ENCODE measurements at regions not wholly inside any gene's neighbourhood (a gene's known extent, or its start where the extent isn't known, plus 50 kb on each side); places are given as distances from the start of the nearest gene placed in this dataset.

DNA sequence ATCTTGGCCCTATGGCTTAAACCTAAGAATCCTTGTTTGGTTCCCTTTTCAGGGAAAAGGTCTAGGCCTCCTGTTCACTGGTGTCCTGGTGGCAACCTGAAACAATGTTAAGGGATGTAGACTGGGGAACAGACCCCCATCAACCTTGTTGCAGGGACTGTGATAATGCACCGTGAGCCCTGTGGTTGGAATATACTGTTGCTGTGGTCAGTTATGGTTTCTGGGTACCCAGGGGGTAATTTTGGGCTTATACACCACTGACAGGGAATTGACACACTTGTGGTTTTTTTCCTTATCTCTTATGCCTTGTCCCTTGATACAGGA is 64.0 kb upstream of the WDR1 start:
- Histone ChIP-seq H2BK12ac (ENCODE audit: insufficient read length, low read depth, low read length) (no peak overlapping the region), H2AK5ac (ENCODE audit: insufficient read length, low read length) (no peak overlapping the region), H3K9ac (ENCODE audit: extremely low read depth, insufficient read length, low read length) (no peak overlapping the region), H3K4me1 (ENCODE audit: insufficient read depth, low read length) (no peaks in the 10 kb centered on the region), H3K4ac (ENCODE audit: low read depth, low read length) (no peak overlapping the region), H4K5ac (ENCODE audit: insufficient read length, low read depth, low read length) (no peak overlapping the region), H3K79me2 (ENCODE audit: insufficient read depth, low read length) (no peaks in the 10 kb centered on the region), H3K79me1 (ENCODE audit: insufficient read depth, low read depth, low read length, poor library complexity, severe bottlenecking) (no peaks in the 10 kb centered on the region), H3T11ph (ENCODE audit: low read length) (no peak overlapping the region), H2AFZ (ENCODE audit: low read length) (no peak overlapping the region), H3K27ac (ENCODE audit: insufficient read length, low read depth, low read length) (no peak overlapping the region), H3K23ac (ENCODE audit: insufficient read length, low read depth, low read length) (no peak overlapping the region), H3K4me2 (ENCODE audit: insufficient read depth, insufficient read length, low read length) (no peak overlapping the region), H3K23me2 (ENCODE audit: insufficient read length, low read depth, low read length, poor library complexity, severe bottlenecking) (no peaks in the 10 kb centered on the region), H2BK20ac (ENCODE audit: low read depth, low read length, poor library complexity, severe bottlenecking) (no peak overlapping the region), H4K8ac (replicated peaks; ENCODE audit: insufficient read length, low read depth, low read length) (no peak overlapping the region), H3K18ac (ENCODE audit: insufficient read length, low read depth, low read length) (no peak overlapping the region), H3K56ac (ENCODE audit: insufficient read length, low read depth, low read length) (no peak overlapping the region), H3K9me3 (ENCODE audit: control insufficient read depth, low read depth, low read length) (no peaks in the 10 kb centered on the region), H4K91ac (ENCODE audit: insufficient read length, low read depth, low read length) (no peak overlapping the region), H3K27me3 (ENCODE audit: insufficient read depth, low read length) (no peaks in the 10 kb centered on the region), H3K14ac (ENCODE audit: insufficient read depth, low read length) (no peak overlapping the region), H2BK15ac (ENCODE audit: low read depth, low read length) (no peak overlapping the region), H4K20me1 (ENCODE audit: control insufficient read depth, insufficient read depth, insufficient read length) (no peaks in the 10 kb centered on the region), H2BK120ac (ENCODE audit: low read depth, low read length, poor library complexity, severe bottlenecking) (no peak overlapping the region), H2BK5ac (ENCODE audit: insufficient read length, low read length) (no peak overlapping the region)
- no peak overlapping the region for H3K4me3 Mint-ChIP-seq
- H3K9me3 Mint-ChIP-seq = no peaks in the 10 kb centered on the region; a peak in 1 of 5 replicates
- TF ChIP-seq, protein P1, sequence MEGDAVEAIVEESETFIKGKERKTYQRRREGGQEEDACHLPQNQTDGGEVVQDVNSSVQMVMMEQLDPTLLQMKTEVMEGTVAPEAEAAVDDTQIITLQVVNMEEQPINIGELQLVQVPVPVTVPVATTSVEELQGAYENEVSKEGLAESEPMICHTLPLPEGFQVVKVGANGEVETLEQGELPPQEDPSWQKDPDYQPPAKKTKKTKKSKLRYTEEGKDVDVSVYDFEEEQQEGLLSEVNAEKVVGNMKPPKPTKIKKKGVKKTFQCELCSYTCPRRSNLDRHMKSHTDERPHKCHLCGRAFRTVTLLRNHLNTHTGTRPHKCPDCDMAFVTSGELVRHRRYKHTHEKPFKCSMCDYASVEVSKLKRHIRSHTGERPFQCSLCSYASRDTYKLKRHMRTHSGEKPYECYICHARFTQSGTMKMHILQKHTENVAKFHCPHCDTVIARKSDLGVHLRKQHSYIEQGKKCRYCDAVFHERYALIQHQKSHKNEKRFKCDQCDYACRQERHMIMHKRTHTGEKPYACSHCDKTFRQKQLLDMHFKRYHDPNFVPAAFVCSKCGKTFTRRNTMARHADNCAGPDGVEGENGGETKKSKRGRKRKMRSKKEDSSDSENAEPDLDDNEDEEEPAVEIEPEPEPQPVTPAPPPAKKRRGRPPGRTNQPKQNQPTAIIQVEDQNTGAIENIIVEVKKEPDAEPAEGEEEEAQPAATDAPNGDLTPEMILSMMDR (conservative IDR thresholded peaks at IDR 0.05) = no peak
- H3K4me1 Mint-ChIP-seq = no peaks in the 10 kb centered on the region
- DNase-seq = no peak
- H3K27me3 Mint-ChIP-seq (ENCODE audit: low read depth) = peaks cover 19% of the 10 kb centered on the region
- no peaks in the 10 kb centered on the region for H3K36me3 Mint-ChIP-seq (ENCODE audit: insufficient read depth in 1 of 3, low read depth in 3 of 3)
- no peak overlapping the region for H3K27ac Mint-ChIP-seq
- no CpG with 5 or more reads among the region's 1 CpG for WGBS (ENCODE audit: extremely low coverage, insufficient read length, low lambda C conversion rate)
